Right forelimb (tissue), 1 donor: ENCODE measurements at regions not wholly inside any gene's neighbourhood (a gene's known extent, or its start where the extent isn't known, plus 50 kb on each side); places are given as distances from the start of the nearest gene placed in this dataset.

Experiments
- DNase-seq: peaks from one replicate; pipeline ENCODE4 v3.0.0-alpha.2; 2018

DNA sequence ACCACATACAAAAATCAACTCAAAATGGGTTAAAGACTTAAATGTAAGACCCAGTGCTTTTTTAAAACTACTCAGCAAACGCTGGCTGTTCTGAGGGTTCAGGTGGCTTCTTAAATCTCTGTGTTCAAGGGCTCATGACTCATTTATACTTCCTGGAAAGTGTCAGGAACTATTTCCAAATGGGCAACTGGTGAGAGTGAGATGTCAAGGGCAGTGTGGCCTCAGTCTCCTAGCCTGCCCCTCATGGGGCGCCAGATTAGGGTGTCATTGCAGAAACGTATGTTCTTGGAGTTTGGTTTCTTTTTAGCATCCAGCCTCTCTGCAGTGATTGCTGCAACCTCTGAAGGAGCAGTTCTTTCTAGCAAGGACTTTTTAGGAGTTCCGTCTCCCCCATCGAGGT is 485.4 kb downstream of the TNS1 start:
- DNase-seq, result no peak

DNA sequence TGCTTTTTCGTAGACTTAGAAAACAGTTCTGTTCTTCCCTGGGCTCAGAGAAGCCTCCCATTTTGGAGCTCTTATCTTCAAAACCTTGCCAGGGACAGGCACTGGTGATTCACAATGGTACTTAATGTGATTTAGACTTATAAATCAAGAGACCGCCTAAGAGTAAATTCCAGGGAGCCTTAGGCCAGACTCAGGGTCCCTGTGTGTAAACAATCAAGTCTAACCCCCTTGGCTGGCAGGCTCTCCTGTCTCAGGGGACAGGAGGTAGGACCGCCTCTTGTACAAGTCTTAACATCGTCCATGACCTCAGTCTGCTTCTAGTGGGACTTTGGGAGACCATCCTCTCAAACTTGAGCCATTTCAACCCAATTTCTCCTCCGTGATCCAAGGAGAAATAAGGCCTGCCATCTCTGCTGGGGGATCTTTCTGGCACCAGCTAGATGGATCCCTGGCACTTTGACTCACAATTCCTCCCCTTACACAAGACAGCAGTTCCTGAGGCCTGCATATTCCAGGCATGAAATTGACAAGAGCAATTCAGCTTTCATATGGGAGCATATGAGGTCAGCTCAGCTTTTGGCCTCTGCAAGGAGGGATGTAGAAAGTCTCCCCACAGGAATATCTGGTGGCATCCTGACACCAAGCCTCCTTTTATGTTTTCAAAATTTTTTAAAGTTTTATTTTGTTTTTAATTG is 487.0 kb downstream of the TNS1 start:
- no peak for DNase-seq

DNA sequence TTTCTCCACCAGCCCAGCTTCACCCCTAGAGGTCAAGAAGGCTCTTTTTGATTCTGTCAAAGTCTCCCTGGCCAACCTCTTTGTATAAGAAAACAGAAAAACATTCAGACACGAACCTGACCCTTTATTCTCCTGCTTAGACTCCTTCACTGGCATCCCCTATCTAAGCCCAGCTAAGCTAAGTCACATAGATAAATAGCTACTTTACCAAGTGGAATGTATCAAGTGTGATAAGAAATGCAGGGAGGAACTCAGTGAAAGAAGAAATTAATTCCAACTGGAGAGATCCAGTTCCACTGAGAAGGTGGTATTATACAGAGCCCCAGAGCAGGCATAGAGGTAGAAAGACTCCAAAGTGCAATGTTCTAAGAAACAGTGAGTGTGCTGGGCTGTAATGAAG is 489.5 kb downstream of the TNS1 start:
- no peak for DNase-seq

DNA sequence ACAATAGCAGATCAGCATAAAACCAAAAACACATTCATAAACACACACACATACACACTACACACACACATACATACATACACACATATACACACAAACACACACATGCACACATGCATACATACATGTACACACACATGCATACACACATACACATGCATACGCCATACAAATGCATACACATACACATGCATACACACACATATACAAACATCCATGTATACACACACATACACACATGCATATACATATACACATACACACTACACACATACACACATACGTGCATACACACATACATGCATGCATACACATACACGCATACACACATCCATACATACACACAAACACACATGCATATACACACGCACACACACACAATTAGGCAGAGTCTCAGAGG is 490.1 kb downstream of the TNS1 start:
- DNase-seq, result no peak

DNA sequence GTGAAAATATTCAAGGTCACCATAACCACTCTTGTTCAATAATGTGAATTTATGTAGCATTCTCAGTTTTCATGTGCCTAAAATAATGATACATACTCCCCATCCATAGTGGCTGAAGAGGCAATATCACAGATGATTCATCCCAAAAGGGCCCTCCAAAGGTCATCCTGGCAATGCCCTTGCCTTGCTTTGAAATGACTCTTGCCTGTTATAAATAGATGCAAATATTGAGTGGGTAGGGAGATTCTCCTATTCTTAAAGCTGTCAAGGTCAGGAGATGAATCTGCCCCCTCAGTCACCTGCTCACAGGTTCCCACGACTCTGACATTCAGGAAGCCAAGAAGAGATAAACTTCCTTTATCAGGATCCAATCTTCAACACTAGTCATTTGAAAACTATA is 490.5 kb downstream of the TNS1 start:
- no peak for DNase-seq

DNA sequence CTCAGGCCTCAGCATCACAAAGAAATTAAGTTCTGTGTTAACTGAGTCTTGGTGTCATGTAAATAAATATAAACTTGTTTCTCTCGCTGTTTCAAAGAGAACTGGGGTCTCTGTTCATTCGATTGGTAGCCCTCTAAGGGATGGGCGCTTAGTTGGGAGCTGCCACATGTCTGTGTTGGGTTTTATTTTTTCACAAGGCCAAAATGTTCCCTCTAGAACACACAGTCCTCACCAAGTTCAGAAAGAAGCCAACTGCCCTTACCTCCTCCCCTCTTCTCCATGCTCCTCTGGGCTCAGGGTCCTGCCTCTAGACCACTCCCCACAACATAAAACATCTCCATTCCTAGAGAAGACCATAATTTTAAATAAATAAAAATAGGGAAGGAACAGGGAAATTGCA is 490.9 kb downstream of the TNS1 start:
- DNase-seq, result no peak

DNA sequence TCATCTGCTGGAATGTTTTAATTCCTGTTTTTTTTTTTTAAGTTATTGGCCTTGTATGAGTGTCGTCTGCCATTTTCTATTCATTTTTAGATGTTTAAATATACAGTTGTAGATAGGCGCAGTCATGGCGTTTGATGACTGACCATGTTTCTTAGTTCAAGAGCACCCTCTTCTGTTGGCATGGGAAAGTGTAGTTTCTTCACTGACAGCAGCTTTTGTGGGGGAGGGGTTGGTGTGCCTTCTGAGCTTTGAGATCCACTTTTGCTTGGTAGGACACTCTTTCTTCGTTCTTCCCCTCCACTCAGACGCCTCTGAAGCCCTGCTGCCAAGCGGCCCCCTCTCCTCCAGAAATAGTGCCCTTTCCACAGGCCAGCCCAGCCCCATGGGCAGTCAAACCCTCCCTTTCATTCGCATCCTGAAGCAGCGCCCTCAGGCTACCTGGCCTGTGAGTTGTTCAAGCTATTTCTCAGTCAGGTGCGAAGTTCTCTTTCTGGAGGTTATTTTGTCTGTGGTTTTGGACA is 492.0 kb downstream of the TNS1 start:
- peak; percentile 76 for DNase-seq

DNA sequence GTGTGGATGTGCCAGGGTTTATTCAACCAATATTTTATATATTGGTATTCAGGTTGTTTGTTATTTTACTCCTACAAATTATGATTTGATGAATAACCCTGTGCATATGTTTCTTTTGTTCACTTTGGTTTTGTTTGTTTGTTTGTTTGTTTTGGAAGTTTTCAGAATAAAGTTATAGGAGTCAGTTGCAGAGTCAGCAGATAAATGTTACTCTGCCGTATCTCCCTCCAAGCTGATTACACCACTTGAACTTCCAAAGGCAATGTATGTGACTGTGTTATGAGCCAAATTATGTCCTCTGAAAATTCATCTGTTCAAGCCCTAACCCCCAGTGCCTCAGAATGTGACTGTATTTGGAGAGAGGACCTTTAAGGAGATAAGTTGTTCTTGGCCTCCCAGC is 497.5 kb downstream of the TNS1 start:
- DNase-seq, result no peak

DNA sequence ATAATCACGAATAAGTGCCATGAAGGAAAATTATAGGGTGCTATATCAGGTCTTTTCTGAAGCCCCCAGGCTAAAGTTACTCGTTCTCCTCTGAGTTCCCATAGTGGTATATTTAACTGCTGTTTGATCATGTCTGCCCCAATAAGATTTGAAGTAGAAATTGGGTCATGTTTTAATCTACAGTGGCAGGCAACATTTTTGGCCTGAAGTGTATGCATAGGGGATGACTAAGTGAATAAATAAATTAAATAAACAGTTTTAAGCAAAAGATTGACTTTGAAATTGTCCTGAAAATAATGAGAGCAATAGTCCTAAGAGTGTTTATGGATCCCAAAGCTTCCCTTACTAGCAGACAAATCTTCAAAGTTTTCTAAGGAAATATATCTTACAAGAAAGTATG is 500.9 kb downstream of the TNS1 start:
- DNase-seq, result no peak

DNA sequence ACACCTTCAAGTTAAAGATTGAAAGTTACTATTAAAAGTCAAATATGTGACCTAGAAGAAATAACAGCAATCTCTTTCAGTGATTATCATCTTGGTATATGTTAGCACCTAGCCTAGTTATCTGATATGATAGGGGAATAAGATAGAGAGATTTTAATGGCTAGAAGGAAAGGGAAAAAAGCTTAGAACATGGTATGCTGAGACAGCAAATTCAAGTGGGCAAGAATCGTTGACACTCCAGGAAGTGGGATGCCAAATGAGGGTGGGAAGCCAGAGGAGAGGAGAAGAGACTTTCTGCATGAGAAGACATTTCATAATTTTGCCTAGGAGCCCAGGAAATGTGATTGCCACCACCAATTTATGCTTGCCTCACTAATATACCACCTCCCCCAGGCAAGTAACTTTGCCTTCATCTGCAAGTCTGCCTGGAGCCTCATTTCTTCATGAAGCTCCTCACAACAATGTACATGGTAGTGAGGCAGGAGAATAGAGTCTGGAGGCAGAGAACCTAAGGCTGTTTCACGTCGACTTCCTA is 504.9 kb downstream of the TNS1 start:
- no peak for DNase-seq

DNA sequence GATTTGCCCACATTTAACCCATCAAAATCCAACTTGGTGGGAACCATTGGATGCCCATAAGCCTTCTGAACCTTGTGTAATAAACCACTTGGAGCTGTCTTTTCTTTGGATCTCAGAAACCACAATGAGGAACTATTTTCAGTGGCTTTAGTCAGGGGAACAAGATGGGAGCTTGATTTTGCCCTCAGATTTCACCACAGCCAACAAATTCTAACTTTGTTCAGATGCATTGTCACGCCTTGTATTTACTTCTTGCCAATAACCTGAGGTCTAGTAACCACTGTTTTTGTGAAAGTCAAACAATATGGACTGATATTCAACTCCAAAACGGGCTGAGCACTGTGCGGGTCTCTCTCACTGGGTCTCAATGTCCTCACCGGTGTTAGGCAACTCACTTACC is 508.2 kb downstream of the TNS1 start:
- no peak for DNase-seq

DNA sequence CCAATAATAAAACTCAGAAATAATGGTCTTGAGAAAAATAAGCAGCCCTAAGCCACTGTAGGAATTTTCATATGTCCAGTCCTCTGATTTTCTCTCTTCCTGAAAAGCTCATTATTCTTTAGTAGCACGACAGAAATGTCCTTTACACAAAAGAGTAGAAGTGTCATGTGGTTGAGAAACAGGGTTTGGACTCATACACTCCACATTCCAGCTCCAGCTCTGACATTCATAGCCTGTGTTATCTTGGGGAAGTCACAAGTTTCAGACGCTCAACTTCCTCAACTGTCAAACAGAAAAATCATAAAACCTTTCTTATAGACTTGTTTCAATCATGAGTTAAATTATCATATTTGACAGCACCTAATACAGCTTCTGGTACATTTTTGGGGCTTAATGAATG is 511.5 kb downstream of the TNS1 start:
- no peak for DNase-seq

DNA sequence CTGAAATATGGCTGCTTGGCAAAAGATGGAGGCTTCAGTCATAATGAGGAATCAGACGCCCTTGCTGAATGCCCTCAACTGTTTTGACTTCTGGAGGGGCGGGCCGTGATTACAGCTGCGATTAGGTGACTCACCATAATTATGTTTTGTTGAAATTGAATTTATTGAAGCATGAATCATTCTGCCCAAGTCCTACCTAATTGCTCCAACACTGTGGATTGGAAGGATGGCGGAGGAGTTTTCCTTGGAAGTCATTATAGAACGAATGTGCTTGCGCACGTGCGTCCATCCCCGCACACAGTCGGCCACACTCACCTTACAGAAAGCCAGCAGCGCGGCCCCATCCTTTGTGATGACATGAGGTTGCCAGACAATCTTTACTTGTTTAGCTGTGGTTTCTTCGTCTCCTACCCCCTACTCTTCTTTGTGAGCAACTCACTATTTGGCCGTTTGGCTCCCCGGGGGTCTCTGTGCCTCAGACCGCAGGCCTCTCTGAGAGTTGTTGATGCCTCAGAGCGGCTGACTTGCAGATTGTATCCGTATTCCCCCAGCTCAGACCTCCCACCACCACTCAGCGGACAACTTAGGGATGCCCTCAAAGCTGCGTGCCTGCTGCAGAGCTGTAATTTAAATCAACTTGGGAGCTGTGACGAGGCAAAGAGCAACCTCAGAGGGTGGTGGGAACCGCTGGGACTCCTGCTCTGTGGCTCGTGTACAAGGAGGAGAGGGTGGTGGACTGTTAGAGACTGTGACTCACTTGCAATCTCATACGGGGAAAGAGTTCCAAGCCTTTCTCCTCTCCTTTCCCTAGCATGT is 513.4 kb downstream of the TNS1 start:
- no peak for DNase-seq

DNA sequence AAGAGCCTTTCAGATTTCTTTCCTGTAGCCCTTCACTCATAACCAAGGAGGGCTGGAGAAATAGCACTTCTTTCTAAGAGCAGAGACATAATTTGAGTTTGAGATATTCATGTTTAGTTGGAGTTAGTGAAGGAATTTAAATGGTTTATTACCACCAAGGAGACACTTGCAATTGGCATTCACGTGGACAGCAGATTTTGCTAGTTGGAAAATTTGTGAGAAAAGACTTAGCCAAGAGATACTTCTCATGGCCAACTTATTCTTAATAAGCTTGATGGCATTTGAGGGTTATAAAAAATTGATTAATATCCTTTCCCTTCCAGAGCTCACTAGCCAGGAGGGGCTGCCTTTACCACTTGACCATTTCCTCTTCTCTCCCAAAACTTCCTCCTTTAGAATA is 518.7 kb downstream of the TNS1 start:
- DNase-seq, result no peak

DNA sequence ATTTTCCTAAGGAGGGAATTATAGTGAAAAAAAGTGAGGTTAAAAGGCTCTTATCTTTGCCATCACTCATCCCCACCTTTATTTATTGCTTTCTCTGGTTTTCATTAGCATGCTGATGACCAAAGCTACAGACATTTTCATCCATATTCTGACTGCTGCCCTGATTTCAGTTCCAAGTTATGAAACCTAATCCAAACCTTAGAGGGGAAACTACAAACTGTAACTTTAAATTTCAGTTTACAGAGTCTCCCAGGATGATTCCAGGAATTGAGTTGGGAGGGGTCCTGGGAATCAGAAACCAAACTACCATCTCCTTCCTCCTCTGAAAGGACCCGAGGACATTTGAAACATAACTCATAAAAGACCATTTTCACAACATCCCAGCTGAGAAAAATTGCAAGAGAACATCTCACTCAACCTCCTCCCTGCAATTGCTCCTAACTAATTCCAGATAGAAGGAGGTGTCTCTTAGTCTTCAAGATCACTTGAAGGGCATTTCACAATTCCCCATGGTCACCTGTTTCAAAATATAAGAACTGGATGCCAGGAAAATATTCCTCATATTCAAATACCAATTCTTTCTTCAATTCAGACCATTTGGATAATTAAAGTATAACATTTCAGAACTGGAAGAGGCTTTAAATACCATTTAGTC is 520.6 kb downstream of the TNS1 start:
- no peak for DNase-seq

DNA sequence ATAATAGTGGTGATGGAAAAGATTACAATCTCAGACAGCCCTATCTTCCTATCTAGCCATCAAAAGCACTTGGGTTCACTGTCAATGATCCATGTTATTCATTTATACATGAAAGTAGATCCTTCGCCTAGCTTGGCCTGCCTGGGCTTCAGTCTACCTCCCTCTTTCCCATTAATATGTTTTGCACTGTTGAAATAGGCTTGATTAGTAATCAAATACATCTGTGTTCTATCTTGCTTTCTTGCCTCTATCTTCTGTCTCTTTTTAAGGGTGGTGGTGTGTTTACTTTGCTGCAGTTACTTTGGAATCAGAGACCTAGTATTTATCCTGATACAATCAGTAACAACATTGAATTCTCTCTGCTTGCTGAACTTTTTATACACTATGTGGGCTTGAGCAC is 521.2 kb downstream of the TNS1 start:
- DNase-seq, result no peak

DNA sequence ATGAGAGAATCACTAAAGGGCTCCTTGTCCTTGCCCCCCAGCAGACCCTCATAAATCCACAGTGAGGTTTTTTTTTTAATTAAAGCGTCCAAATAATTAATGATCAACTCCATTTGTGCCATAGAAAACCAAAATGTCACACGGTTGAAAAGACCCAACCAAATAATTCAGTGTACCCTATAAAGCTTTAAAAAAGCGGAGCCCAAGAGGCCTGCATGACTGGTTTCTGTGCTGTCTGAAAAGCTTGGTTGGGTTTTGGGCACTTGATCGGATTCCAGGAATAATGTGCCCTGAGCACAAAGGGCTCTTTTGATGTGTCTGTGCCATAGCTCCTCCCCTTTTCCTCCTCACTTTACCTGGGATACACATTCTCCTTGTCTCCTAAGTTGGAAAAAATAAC is 523.2 kb downstream of the TNS1 start:
- no peak for DNase-seq

DNA sequence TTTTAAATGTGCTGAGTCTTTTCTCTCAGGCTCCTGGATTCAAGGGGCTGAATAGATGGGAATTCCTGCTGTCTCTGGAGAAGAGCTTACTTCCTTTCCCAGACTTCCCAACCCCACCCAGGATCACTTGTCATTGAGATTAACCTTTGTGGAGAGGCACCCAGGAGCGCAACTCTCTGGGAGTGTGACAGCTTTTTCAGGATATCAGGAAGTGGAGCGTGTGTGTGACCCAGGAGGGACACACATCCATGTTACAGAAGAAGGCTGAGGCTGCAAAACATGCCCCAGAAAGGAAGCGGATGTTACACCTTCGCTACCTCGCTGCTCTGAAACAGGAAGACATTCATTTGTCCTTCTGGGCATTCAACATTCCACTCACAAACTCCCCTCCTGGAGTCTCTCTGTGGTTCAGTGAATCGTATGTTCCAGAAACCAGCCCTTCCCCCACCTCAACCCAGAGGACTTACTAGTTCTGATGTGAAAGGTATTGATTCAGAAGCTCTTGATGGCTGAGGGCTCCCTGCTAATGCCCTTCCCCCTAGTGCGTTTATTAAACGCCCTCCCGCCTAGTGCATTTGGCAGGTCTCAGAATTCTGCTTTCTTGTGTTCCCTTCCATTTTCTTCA is 523.9 kb downstream of the TNS1 start:
- DNase-seq, result peak; percentile 40

DNA sequence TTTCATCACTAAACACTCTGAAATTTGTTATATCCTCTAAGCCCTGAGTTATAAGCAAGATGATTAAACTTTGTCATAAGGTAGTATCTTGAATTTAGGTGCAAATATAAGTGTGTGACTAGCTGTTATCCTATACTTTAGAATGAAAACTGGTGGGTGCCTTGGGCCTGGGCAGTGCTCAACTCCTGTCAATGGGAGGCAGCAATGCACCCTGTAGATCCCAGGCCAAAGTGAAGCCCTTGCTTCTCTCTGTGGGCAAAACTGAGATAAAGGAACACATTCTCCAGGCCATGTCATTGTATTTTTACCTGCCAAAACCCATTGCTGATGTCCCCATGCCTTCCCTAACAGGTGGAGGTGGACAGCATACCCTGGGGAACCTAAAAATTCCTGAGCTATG is 525.2 kb downstream of the TNS1 start:
- peak; percentile 11 for DNase-seq

DNA sequence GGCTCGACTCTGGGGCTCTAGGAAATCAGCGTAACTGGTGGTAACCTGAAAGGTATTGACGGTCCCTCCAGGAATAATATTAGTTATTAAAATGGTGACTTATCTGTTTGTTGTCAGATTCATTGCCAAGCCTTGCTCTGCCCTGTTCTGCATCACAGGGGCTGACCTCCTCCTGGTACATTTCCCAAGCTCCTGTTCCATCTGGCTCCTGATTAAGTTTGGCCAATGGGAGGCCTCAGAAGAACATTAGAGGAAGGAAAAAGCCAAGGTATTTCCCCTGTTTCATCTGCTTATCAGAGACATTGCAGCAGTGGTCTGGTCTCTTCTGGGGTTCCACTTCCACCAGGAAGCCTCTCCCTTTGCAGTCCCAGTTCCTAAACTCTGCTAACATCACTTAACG is 527.0 kb downstream of the TNS1 start:
- peak; percentile 16 for DNase-seq

DNA sequence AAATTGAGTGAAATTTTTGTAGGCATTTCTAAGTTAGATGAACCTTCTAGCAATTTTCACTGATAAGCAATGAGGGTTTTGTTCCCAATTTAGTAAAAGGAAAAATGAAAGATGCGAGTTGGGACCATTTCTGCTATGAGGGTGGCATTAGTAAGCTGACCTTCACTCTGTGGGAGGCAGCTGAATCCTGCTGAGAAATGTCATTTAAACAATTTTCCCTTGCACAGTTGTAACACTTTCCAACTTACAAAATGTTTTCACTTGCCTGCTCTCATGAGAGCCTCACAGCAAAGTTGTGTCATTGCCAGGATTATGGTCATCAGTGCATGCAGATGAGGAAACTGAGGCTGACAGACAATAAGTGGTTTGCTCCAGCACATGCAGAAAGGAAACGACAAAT is 527.7 kb downstream of the TNS1 start:
- DNase-seq, result peak; percentile 3

DNA sequence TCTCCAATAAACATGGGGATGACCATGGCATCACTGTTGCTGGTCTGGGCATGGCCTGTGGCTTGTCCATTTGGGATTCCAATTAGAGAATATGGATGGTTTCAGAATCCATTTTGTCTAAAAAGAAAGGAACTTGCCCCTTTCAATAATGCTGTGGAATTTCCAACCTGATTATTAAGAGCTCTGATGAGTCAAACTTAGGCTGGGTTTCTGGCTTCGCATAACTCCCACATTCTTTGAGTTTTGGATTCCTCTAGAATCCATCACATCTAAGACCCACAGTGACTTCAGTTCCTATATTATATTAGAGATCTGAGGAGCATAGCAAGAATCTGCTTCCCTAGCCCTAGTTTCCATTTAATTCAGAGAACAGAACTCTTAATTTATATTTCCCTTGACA is 531.5 kb downstream of the TNS1 start:
- DNase-seq, result no peak

DNA sequence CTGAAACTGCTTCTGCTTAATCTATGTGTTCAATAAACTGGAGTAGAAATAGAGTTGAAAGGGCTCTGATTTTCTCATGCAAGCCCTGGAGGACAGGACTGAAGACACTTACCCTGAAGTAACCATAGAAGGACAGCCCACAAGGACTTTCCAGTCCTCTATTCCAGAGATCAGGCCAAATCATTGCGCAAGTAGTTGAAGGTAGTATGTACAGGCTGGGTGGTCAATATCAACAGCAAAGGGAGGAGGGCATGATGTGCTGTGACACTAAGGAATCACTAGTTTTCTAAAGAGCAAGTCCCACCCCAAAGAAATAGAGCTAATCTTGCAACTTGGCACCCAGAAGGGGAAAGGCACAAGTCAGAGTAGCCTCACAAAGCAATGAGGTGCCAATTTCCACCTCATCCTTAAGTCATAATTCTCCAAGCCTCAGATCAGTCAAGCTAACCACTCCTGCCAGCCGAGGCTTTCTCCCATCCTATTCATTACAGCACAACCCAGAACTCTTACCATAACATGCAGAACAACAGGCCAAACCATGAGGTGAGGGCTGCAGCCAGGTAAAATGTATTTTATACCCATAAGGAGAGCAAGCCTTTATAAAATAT is 533.5 kb downstream of the TNS1 start:
- DNase-seq, result no peak
